H9 (cell line): ENCODE measurements at regions not wholly inside any gene's neighbourhood (a gene's known extent, or its start where the extent isn't known, plus 50 kb on each side); places are given as distances from the start of the nearest gene placed in this dataset.

Source experiments
- DNase-seq: peaks from one replicate; pipeline ENCODE4 v3.0.0-alpha.2; 2017
- H2AFZ ChIP-seq: one replicate; pipeline ENCODE4 v1.6.1; 2013; ENCODE audit warnings: mild to moderate bottlenecking, low read length, control low read depth, moderate library complexity
- H2AK5ac ChIP-seq: 2 replicates; pipeline ENCODE4 v1.6.1; 2013; ENCODE audit warnings: low read length, control low read depth, mixed read lengths; ENCODE audit not compliant: insufficient read length
- H2BK120ac ChIP-seq: one replicate; pipeline ENCODE4 v1.6.1; 2013; ENCODE audit warnings: low read depth, mild to moderate bottlenecking, low read length, control low read depth, inconsistent platforms; ENCODE audit not compliant: poor library complexity, severe bottlenecking
- H2BK12ac ChIP-seq: 2 replicates; pipeline ENCODE4 v1.6.1; 2013; ENCODE audit warnings: low read length, control low read depth, mixed read lengths, low read depth; ENCODE audit not compliant: insufficient read length
- H2BK15ac ChIP-seq: 2 replicates; pipeline ENCODE4 v1.6.1; 2013; ENCODE audit warnings: low read depth, low read length, control low read depth
- H2BK20ac ChIP-seq: one replicate; pipeline ENCODE4 v1.6.1; 2013; ENCODE audit warnings: low read depth, mild to moderate bottlenecking, low read length, control low read depth, inconsistent platforms; ENCODE audit not compliant: poor library complexity, severe bottlenecking
- H2BK5ac ChIP-seq: 2 replicates; pipeline ENCODE4 v1.6.1; 2013; ENCODE audit warnings: low read length, control low read depth, mixed read lengths; ENCODE audit not compliant: insufficient read length
- H3K14ac ChIP-seq: 2 replicates; pipeline ENCODE4 v1.6.1; 2013; ENCODE audit warnings: low read length, control low read depth; ENCODE audit not compliant: insufficient read depth
- H3K18ac ChIP-seq: 2 replicates; pipeline ENCODE4 v1.6.1; 2013; ENCODE audit warnings: low read depth, mild to moderate bottlenecking, mixed read lengths, low read length, control low read depth; ENCODE audit not compliant: insufficient read length
- H3K23ac ChIP-seq: 2 replicates; pipeline ENCODE4 v1.6.1; 2013; ENCODE audit warnings: low read length, control low read depth, mixed read lengths, low read depth; ENCODE audit not compliant: insufficient read length
- H3K23me2 ChIP-seq: 2 replicates; pipeline ENCODE4 v1.6.1; 2013; ENCODE audit warnings: low read depth, mild to moderate bottlenecking, mixed read lengths, low read length, control low read depth; ENCODE audit not compliant: insufficient read length, poor library complexity, severe bottlenecking
- H3K27ac ChIP-seq: 2 replicates; pipeline ENCODE4 v1.5.1; 2013; ENCODE audit warnings: low read length, control low read depth, mixed read lengths, low read depth; ENCODE audit not compliant: insufficient read length
- H3K27me3 ChIP-seq: 2 replicates; pipeline ENCODE4 v1.6.1; 2013; ENCODE audit warnings: low read length, control low read depth, inconsistent platforms; ENCODE audit not compliant: insufficient read depth
- H3K4ac ChIP-seq: 2 replicates; pipeline ENCODE4 v1.6.1; 2013; ENCODE audit warnings: low read depth, mild to moderate bottlenecking, control low read depth, inconsistent platforms, low read length, moderate library complexity
- H3K4me1 ChIP-seq: 2 replicates; pipeline ENCODE4 v1.6.1; 2013; ENCODE audit warnings: low read length, control low read depth, inconsistent platforms; ENCODE audit not compliant: insufficient read depth
- H3K4me2 ChIP-seq: 2 replicates; pipeline ENCODE4 v1.6.1; 2013; ENCODE audit warnings: low read length, control low read depth, mixed read lengths; ENCODE audit not compliant: insufficient read length, insufficient read depth
- H3K56ac ChIP-seq: 2 replicates; pipeline ENCODE4 v1.6.1; 2013; ENCODE audit warnings: low read depth, mild to moderate bottlenecking, mixed read lengths, low read length, control low read depth; ENCODE audit not compliant: insufficient read length
- H3K79me1 ChIP-seq: 2 replicates; pipeline ENCODE4 v1.6.1; 2013; ENCODE audit warnings: low read depth, mild to moderate bottlenecking, moderate library complexity, low read length, control low read depth, inconsistent platforms; ENCODE audit not compliant: insufficient read depth, poor library complexity, severe bottlenecking
- H3K79me2 ChIP-seq: 2 replicates; pipeline ENCODE4 v1.6.1; 2013; ENCODE audit warnings: low read length, control low read depth, inconsistent platforms; ENCODE audit not compliant: insufficient read depth
- H3K9ac ChIP-seq: 2 replicates; pipeline ENCODE4 v1.6.1; 2013; ENCODE audit warnings: low read length, control low read depth, mixed read lengths; ENCODE audit not compliant: insufficient read length; ENCODE audit errors: extremely low read depth
- H3K9me3 ChIP-seq: one replicate; pipeline ENCODE4 v1.6.1; 2013; ENCODE audit warnings: low read depth, low read length, inconsistent platforms; ENCODE audit not compliant: control insufficient read depth
- H3T11ph ChIP-seq: one replicate; pipeline ENCODE4 v1.6.1; 2013; ENCODE audit warnings: mild to moderate bottlenecking, low read length, control low read depth, inconsistent platforms
- H4K20me1 ChIP-seq: one replicate; pipeline ENCODE4 v1.6.1; 2013; ENCODE audit not compliant: control insufficient read depth, insufficient read length, insufficient read depth
- H4K5ac ChIP-seq: 2 replicates; pipeline ENCODE4 v1.6.1; 2013; ENCODE audit warnings: low read depth, mild to moderate bottlenecking, mixed read lengths, low read length, control low read depth; ENCODE audit not compliant: insufficient read length
- H4K8ac ChIP-seq: replicated peaks from 2 replicates; pipeline ENCODE4 v1.6.1; 2013; ENCODE audit warnings: low read length, control low read depth, mixed read lengths, low read depth; ENCODE audit not compliant: insufficient read length
- H4K91ac ChIP-seq: 2 replicates; pipeline ENCODE4 v1.6.1; 2013; ENCODE audit warnings: low read depth, mild to moderate bottlenecking, moderate library complexity, mixed read lengths, low read length, control low read depth; ENCODE audit not compliant: insufficient read length
- H3K27ac Mint-ChIP-seq, 3 experiments: 2 replicates in 2 of 3; 3 replicates in 1 of 3; pipeline ENCODE4 v1.8.0; 2020 to 2021; ENCODE audit warnings: mixed read lengths in 3 of 3, mild to moderate bottlenecking in 1 of 3, moderate library complexity in 1 of 3
- H3K27me3 Mint-ChIP-seq: 2 replicates; pipeline ENCODE4 v1.8.0; 2021; ENCODE audit warnings: low read depth, mild to moderate bottlenecking, moderate library complexity, mixed read lengths
- H3K36me3 Mint-ChIP-seq, 3 experiments: 2 replicates in 2 of 3; 3 replicates in 1 of 3; pipeline ENCODE4 v1.8.0; 2020 to 2021; ENCODE audit warnings: low read depth in 3 of 3, mixed read lengths in 3 of 3; ENCODE audit not compliant: insufficient read depth in 1 of 3
- H3K4me1 Mint-ChIP-seq, 2 experiments: 2 replicates each; pipeline ENCODE4 v1.8.0; 2020; ENCODE audit warnings: mixed read lengths in 2 of 2
- H3K4me3 Mint-ChIP-seq, 2 experiments: 2 replicates in 1 of 2; 3 replicates in 1 of 2; pipeline ENCODE4 v1.8.0; 2020 to 2021; ENCODE audit warnings: mild to moderate bottlenecking in 2 of 2, mixed read lengths in 2 of 2, moderate library complexity in 1 of 2
- H3K9me3 Mint-ChIP-seq, 2 experiments: 2 replicates in 1 of 2; 3 replicates in 1 of 2; pipeline ENCODE4 v1.8.0; 2020; ENCODE audit warnings: mild to moderate bottlenecking in 2 of 2, mixed read lengths in 2 of 2, moderate library complexity in 1 of 2
- CTCF ChIP-seq: fragments of 200-600 bp; sonication (generic); conservative IDR thresholded peaks from 3 replicates; pipeline ENCODE4 v1.8.0; 2021; ENCODE audit warnings: antibody characterized with exemption, mild to moderate bottlenecking
- WGBS: extraction: QIAGEN DNeasy Blood & Tissue Kit; methylation state at CpG from one replicate; pipeline ENCODE4 v1.1.7; 2013; ENCODE audit warnings: missing lambda C conversion rate, low lambda C conversion rate, mixed read lengths; ENCODE audit not compliant: insufficient read length; ENCODE audit errors: extremely low coverage; 5-methylcytosine and 5-hydroxymethylcytosine counted together

- H3K4me2 ChIP-seq: no peak overlapping the region
- no peak overlapping the region for H3K4me3 Mint-ChIP-seq
- no peak overlapping the region for H3K27ac Mint-ChIP-seq
Observed at GRCh38 chr11:122235615-122236014, 119.6 kb upstream of the BLID start.

More at GRCh38 chr11:122235615-122236014, 119.6 kb upstream of the BLID start:
- Histone ChIP-seq H3K9me3 (no peaks in the 10 kb centered on the region), H3K9ac (no peak overlapping the region), H2BK15ac (no peak overlapping the region), H4K5ac (no peak overlapping the region), H2AFZ (no peak overlapping the region), H3K18ac (no peak overlapping the region), H3K4me1 (no peaks in the 10 kb centered on the region; the same call in 1 of the 2 replicates), H2BK12ac (no peak overlapping the region), H4K8ac (no peak overlapping the region), H3K4ac (no peak overlapping the region), H3K23ac (no peak overlapping the region), H2BK120ac (no peak overlapping the region), H3K27ac (no peak overlapping the region), H3K23me2 (no peaks in the 10 kb centered on the region), H3K79me1 (no peaks in the 10 kb centered on the region), H3K79me2 (no peaks in the 10 kb centered on the region), H2BK5ac (no peak overlapping the region), H2AK5ac (no peak overlapping the region), H3T11ph (no peak overlapping the region), H4K20me1 (no peaks in the 10 kb centered on the region), H3K27me3 (no peaks in the 10 kb centered on the region), H2BK20ac (no peak overlapping the region), H3K14ac (no peak overlapping the region; the same call in 1 of the 2 replicates), H4K91ac (no peak overlapping the region), H3K56ac (no peak overlapping the region)
- no peak for DNase-seq
- no CpG with 5 or more reads among the region's 3 CpGs for WGBS
- Mint-ChIP-seq H3K36me3 (no peaks in the 10 kb centered on the region), H3K9me3 (no peaks in the 10 kb centered on the region; a peak in 1 of 5 replicates), H3K4me1 (no peaks in the 10 kb centered on the region), H3K27me3 (no peaks in the 10 kb centered on the region; the same call in none of the 2 replicates)
- no peak for TF ChIP-seq CTCF
